HFFc6 (cell line): ENCODE measurements at regions not wholly inside any gene's neighbourhood (a gene's known extent, or its start where the extent isn't known, plus 50 kb on each side); places are given as distances from the start of the nearest gene placed in this dataset.

ENCODE experiments used
- DNase-seq: peaks from one replicate; pipeline ENCODE4 v3.0.0-alpha.2; 2018
- H3K27ac Mint-ChIP-seq: 2 replicates; pipeline ENCODE4 v1.8.0; 2020; ENCODE audit warnings: mild to moderate bottlenecking, mixed read lengths
- H3K27me3 Mint-ChIP-seq: 2 replicates; pipeline ENCODE4 v1.8.0; 2021; ENCODE audit warnings: mild to moderate bottlenecking, moderate library complexity, mixed read lengths; ENCODE audit not compliant: insufficient read depth
- H3K36me3 Mint-ChIP-seq: 2 replicates; pipeline ENCODE4 v1.8.0; 2021; ENCODE audit warnings: low read depth, mixed read lengths
- H3K4me1 Mint-ChIP-seq: 2 replicates; pipeline ENCODE4 v1.8.0; 2020; ENCODE audit warnings: low read depth, mixed read lengths
- H3K4me3 Mint-ChIP-seq: 2 replicates; pipeline ENCODE4 v1.8.0; 2020; ENCODE audit warnings: mild to moderate bottlenecking, moderate library complexity, mixed read lengths
- H3K9me3 Mint-ChIP-seq: 2 replicates; pipeline ENCODE4 v1.8.0; 2020; ENCODE audit warnings: mild to moderate bottlenecking, mixed read lengths
- TF ChIP-seq, protein P1 (sequence below): fragments of 200-600 bp; sonication (generic); IDR thresholded peaks from 2 replicates; pipeline ENCODE4 v1.5.0; 2021; ENCODE audit warnings: antibody characterized with exemption, mild to moderate bottlenecking

DNA sequence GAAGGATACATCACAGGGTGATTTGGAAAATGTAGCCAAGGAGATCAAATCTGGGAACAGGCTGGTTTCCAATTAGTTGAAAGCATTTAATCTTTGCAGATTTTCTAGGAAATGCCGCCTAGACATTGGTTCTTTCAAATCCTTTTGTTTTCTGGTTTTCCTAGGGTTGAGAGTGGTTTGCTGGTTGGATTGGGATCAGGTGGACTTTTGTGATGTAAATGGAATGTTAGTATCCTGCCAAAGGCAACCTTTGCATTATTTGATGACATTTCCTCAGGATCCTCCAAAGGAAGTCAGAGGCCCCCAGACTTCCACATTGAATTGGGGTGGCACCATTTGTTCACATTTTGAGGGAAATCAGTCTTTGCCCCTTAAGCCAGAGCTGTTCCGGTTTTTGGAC lies 245.5 kb upstream of the RPS23 start:
- Mint-ChIP-seq H3K9me3 (no peaks in the 10 kb centered on the region), H3K4me3 (no peak overlapping the region), H3K27me3 (peaks cover 10% of the 10 kb centered on the region; the same call in 1 of the 2 replicates), H3K4me1 (no peaks in the 10 kb centered on the region), H3K27ac (no peak overlapping the region), H3K36me3 (no peaks in the 10 kb centered on the region)
- no peak for DNase-seq
- TF ChIP-seq, protein P1, sequence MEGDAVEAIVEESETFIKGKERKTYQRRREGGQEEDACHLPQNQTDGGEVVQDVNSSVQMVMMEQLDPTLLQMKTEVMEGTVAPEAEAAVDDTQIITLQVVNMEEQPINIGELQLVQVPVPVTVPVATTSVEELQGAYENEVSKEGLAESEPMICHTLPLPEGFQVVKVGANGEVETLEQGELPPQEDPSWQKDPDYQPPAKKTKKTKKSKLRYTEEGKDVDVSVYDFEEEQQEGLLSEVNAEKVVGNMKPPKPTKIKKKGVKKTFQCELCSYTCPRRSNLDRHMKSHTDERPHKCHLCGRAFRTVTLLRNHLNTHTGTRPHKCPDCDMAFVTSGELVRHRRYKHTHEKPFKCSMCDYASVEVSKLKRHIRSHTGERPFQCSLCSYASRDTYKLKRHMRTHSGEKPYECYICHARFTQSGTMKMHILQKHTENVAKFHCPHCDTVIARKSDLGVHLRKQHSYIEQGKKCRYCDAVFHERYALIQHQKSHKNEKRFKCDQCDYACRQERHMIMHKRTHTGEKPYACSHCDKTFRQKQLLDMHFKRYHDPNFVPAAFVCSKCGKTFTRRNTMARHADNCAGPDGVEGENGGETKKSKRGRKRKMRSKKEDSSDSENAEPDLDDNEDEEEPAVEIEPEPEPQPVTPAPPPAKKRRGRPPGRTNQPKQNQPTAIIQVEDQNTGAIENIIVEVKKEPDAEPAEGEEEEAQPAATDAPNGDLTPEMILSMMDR: no peak

DNA sequence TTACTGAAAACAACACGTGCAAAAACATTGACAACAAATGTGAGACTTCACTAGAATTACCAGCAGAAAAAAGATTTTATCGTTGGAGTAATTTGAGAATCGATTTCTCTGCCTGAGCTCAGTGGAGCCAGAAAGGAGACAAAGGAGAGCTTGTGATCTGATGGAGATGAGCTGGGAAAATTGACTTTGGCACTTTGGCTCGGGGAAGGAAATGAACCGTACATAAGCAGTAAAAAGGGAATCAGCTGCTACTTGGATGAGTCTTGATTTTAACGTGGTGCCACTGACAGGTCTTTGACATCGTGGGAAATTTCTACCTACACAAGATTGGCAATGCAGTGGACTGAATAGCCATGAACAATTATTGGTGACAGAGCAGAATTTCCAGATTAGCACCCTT lies 244.7 kb upstream of the RPS23 start:
- TF ChIP-seq, protein P1: no peak

DNA sequence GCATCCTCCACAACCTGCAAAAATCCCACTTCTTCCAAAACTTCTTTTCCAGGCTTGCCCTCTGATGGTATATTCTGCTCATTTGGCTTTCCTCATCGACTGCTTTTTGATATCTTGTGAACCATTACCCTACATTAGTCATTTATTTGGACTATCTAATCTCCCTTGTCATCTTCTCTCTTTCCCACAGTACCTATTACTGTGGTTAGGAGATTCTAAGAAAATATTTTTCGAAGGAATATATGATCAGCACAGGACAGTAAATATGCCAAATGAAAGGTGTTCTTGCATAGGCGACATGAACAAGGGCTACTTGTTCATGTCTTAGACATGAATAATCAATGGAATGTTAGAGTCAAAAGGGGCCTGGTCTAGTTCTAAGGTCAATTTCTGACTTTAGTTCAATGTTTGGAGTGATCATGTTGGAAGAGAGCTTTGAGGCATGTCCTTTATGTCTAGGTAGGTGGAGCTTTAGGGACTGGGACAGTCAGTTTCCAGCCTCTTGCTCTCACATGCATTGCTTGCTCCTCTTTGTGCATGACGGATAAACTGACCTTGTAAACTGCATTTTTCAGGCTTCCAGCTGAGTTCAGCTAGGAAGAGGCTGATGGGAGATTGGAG lies 243.4 kb upstream of the RPS23 start:
- Mint-ChIP-seq H3K27ac (no peak overlapping the region), H3K27me3 (peaks cover 12% of the 10 kb centered on the region), H3K4me1 (no peaks in the 10 kb centered on the region), H3K36me3 (no peaks in the 10 kb centered on the region), H3K9me3 (no peaks in the 10 kb centered on the region), H3K4me3 (no peak overlapping the region)
- TF ChIP-seq, protein P1: no peak
- no peak for DNase-seq

More for the DNA sequence above, 244.7 kb upstream of the RPS23 start:
- DNase-seq: no peak
- Mint-ChIP-seq H3K36me3 (no peaks in the 10 kb centered on the region), H3K27ac (no peak overlapping the region), H3K4me1 (no peaks in the 10 kb centered on the region), H3K4me3 (no peak overlapping the region), H3K9me3 (no peaks in the 10 kb centered on the region), H3K27me3 (peaks cover 11% of the 10 kb centered on the region)

- Mint-ChIP-seq H3K36me3 (no peaks in the 10 kb centered on the region), H3K4me1 (no peaks in the 10 kb centered on the region), H3K27me3 (peaks cover 12% of the 10 kb centered on the region), H3K4me3 (no peak overlapping the region), H3K9me3 (no peaks in the 10 kb centered on the region), H3K27ac (no peak overlapping the region)
- TF ChIP-seq, protein P1: no peak
- DNase-seq: no peak
These were observed 241.4 kb upstream of the RPS23 start for GRCh38 chr5:82519558-82519957.

- Mint-ChIP-seq H3K4me1 (no peaks in the 10 kb centered on the region), H3K27ac (no peak overlapping the region), H3K9me3 (no peaks in the 10 kb centered on the region), H3K36me3 (no peaks in the 10 kb centered on the region), H3K27me3 (peaks cover 9% of the 10 kb centered on the region), H3K4me3 (no peak overlapping the region)
- no peak for DNase-seq
- TF ChIP-seq, protein P1: no peak
These were observed 239.5 kb upstream of the RPS23 start for GRCh38 chr5:82517544-82518075.
